Limb (tissue), 2 donors: ENCODE measurements at regions not wholly inside any gene's neighbourhood (a gene's known extent, or its start where the extent isn't known, plus 50 kb on each side); places are given as distances from the start of the nearest gene placed in this dataset.
"Not testable (repeated sequence)": the region's sequence is repeated elsewhere in the genome, so short reads cannot be mapped to it uniquely, and the experiment has no call there.

ENCODE experiments used
- DNase-seq, 2 donors: peaks; one replicate each; pipeline ENCODE4 v3.0.0-alpha.2; 2016; ENCODE audit errors: extremely low spot score in 2 of 2

DNA sequence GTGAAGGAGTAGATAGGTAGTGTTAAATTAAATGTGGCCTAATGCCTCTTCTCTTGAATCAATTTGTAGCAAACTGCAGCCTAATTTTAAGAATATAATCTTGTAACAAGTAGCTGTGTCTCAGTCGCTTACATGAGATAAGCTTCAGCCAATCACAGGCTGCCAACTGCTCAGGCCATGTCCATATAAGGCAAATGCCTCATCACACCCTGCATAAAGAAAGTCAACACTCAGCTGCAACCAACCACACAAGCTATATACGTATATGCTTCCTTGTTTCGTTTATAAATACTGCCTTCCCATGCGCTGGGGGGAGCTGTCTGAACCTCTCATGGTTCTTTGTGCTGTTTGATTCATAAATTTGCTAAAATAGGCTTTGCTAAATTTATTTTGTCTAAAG lies 476.3 kb downstream of the TRIB2 start:
- no peak for DNase-seq

- peak in 1 of 2 donors; percentile 63 for DNase-seq
These were observed 477.2 kb downstream of the TRIB2 start for GRCh38 chr2:13193900-13194299.

DNA sequence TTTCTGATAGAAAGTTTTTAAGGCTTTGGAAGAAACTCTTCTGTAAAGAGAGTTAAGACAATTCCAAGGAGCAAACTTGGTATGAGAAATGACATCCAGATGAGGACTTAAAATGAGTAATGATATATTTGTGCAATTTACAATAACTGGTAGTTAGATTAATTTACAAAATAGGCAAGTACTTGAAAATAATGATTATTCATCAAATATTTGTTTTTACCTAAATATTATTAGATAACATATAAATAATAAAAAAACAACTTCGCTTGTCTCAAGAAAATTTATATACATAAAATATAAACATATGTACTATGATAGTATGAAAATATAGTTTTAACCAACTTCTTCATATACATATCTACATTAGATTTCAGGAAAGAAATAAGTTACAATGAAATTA lies 478.5 kb downstream of the TRIB2 start:
- no peak for DNase-seq

GRCh38 chr2:13197248-13197647 lies 480.5 kb downstream of the TRIB2 start:
- DNase-seq = no peak

- no peak for DNase-seq
These were observed 485.2 kb downstream of the TRIB2 start for GRCh38 chr2:13201924-13202323.

GRCh38 chr2:13212115-13212514 lies 495.4 kb downstream of the TRIB2 start:
- no peak for DNase-seq

DNA sequence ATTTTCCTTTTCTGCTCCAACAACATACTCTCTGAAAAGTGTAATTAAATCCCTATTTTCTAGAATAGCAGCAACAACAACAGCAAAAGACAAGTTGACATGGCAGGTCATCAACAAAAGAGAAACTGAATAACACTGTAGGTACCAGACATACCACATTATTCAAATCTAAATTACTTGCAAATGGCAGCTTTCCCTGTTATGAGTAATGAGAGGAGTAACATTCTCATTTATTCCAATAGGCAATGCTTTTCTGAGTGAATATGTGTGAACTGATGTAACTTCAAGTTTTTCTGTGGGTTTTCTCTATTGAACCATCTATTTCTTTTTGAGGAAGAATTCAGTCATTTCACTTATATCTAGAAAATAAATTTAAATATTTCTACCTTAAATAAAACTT lies 501.5 kb downstream of the TRIB2 start:
- no peak for DNase-seq

- DNase-seq = peak in 1 of 2 donors; percentile 30
These were observed 510.8 kb downstream of the TRIB2 start for GRCh38 chr2:13227578-13227977.

DNA sequence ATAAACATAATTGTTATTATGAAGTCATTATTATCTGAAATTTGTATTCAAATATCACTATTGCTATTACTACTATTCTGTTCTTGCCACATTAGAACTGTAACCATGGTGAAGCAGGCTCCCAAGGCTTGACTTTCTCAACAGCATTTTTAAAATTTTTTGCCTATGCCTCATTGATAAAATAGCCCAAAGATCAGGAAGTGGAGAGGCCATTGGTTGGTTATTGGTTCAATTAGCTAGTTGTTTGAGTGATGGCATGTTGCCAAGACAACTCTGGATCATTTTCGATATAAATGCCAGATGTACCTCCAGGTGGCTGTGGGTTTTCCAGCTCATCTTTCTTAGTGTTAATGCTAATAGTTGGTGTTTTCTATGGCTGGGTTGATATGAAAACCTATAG lies 513.5 kb downstream of the TRIB2 start:
- no peak for DNase-seq

GRCh38 chr2:13240061-13240460 lies 523.3 kb downstream of the TRIB2 start:
- no peak for DNase-seq

DNA sequence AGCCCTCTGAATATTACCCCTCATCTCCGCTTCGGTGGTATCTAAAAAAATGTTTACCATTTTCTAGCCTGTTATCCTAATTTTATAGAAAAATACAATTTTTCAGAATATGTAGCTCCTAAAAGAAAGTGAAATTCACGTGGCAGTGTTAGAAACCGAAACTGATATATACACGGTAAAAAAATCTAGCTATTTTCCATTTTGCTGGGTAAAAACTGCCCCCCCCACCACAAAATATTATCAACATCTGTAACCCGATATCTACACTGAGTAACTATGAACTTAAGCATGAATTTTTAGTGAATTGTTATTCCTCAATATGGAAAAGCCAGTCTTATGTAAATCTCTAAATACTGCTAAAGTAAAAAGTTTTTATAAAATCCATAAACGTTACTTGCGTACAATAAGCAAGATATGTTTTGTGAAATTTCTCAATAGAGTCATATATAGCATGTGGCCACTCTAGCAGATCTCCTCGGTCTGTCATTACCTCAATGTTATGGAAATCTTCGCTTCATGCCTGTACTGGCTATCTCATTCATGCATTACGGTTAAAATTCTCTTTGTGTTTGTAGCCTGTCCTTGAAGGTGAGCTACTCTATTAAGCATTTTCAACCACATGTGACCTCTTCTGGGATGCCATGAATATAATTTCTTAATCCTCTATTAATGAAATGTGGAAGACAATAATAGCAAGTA lies 524.2 kb downstream of the TRIB2 start:
- no peak for DNase-seq

DNA sequence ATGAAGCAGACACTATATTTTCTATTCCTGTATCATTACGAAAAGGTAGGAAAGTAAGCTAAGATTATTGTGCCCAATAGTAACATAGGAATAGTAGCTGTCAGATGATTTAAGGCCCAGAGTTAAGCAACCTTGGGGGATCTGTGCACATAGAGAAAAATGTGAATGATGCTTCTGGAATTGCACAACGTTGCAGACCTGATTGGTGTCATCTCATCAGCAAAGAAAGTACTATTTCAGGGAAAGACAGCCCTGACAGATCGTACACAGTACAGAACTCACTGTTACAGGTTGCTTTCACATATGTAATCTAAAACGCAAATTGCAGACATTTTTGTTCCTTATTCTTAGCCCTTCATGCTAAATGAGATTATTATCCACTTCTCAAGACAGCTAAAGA lies 535.9 kb downstream of the TRIB2 start:
- no peak for DNase-seq

DNA sequence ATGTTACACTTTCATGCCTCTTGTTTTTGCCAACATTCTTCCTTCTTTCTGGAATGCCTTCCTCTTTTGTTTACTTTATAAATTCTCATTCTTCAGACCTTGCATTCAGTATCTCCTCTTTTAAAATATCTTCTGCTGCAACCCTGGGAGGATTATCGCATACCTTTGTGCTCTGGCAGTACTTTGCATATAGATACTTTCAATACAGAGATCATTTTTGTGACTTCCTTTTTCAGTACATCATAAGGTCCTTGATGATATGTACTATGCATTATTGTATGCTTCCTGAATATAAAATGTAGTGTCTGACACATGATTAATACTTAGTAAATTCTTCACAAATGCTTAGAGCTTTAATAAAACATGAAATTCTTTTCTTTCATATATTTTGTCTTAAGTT lies 538.7 kb downstream of the TRIB2 start:
- no peak for DNase-seq

GRCh38 chr2:13260402-13260801 lies 543.7 kb downstream of the TRIB2 start:
- peak in 1 of 2 donors; percentile 27 for DNase-seq

DNA sequence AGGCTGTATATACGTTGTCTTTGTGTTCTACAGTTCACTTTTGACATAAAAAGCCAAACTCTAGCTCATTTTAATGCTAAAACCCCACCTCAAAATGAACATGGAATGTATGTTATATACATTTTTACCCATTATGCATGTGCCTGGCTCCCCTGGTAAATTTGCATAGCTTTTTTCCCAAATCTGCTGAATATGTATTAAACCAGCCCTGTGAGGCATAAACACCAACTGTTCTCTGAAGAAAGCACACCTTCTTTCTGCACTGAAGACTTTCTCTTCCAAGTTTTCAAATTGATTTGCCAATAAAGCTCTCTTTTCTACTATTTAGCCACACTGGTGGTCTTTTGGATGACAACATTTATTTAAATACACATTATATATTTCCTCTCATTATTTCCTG lies 549.4 kb downstream of the TRIB2 start:
- DNase-seq = no peak

DNA sequence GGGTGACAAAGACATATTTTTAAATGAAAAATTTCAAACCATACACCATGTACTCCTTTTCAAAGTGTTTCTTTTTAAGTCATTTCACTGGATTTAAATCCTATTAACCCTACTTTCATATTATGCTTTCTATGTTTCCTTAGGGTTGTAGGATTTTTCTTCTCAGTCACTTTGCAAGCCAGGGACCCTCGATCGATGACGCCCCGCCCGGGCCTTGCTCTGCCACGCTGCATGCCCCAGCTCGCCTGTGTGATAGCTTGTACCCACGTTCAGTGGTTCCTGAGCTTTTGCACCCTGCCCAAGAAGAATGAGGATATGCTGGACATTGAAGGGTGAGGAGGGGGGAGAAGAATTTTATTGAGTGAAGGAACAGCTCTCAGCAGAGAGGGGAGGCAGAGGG lies 568.0 kb downstream of the TRIB2 start:
- DNase-seq = no peak

DNA sequence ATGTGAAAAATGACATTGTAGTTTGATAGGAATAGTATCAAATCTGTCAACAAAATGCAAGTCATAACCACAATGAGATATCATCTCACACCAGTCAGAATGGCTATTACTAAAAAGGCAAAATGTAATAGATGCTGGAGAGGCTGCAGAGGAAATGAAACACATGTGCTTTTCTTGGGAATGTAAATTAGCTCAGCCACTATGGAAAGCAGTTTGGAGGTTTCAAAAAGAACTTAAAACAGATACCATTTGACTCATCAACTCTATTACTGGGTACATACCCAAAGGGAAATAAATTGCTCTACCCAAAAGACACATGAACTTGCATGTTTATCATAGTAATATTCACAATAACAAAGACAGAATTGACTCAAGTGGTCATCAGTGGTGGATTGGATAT lies 572.6 kb downstream of the TRIB2 start:
- no peak for DNase-seq

- not testable (repeated sequence) for DNase-seq
These were observed 591.7 kb downstream of the TRIB2 start for GRCh38 chr2:13308478-13308805.

DNA sequence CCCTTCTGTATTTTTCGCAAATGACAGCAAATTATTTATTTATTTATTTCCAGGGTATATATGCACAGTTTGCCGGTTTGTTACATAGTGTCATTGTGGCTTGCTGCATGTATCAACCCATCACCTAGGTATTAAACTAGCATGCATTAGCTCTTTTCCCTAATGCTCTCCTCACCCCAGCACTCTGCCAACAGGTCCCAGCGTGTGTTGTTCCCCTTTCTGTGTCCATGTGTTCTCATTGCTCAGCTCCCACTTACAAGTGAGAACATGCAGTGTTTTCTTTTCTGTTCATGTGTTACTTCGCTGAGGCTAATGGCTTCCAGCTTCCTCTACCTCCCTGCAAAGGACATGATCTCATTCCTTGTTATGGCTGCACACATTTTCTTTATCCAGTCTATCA lies 592.3 kb downstream of the TRIB2 start:
- DNase-seq = no peak

DNA sequence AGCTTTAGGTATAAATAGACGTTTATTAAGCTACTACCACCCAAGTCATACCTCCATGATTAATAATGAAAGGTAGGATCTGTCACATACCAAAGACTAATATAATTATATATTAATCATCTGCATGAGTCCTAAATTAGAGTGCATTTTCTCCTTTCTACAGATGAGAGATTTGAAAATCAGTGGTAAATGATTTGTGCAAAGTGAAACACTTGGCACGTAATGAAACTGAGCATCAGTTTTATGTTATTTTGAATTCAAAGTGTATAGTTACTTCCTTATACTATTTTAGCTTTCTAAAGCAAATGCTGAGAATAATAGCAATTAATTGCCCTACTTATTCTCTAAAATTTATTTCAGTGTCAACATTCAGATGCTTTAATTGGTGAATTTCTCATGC lies 615.3 kb downstream of the TRIB2 start:
- DNase-seq = no peak

GRCh38 chr2:13334071-13334470 lies 617.3 kb downstream of the TRIB2 start:
- not testable (repeated sequence) for DNase-seq

GRCh38 chr2:13334545-13334944 lies 617.8 kb downstream of the TRIB2 start:
- DNase-seq = no peak

- no peak for DNase-seq
These were observed 619.3 kb downstream of the TRIB2 start for GRCh38 chr2:13335862-13336535.
